CD14-positive monocyte (primary cell): ENCODE measurements at regions not wholly inside any gene's neighbourhood (a gene's known extent, or its start where the extent isn't known, plus 50 kb on each side); places are given as distances from the start of the nearest gene placed in this dataset.

Experiments used
- DNase-seq, 3 donors: peaks; one replicate each; pipeline ENCODE4 v3.0.0-alpha.2; 2011 to 2022
- H2AFZ ChIP-seq: 2 replicates; pipeline ENCODE4 v1.6.0; 2012; ENCODE audit warnings: mild to moderate bottlenecking, low read depth, low read length, inconsistent platforms; ENCODE audit not compliant: insufficient read depth, poor library complexity, severe bottlenecking
- H3K27ac ChIP-seq, 2 donors: 1 replicate in 1 of 2; 2 replicates in 1 of 2; pipeline ENCODE4 v1.5.1; 2012 to 2013; ENCODE audit warnings: low read length in 2 of 2, control low read depth in 1 of 2, inconsistent platforms in 1 of 2, low read depth in 1 of 2, mild to moderate bottlenecking in 1 of 2
- H3K27me3 ChIP-seq, 2 donors: one replicate each; pipeline versions ENCODE4 v1.6.0 to v1.6.1; 2011 to 2013; ENCODE audit warnings: low read length in 2 of 2; ENCODE audit not compliant: control insufficient read depth in 2 of 2, insufficient read depth in 2 of 2
- H3K36me3 ChIP-seq, 2 donors: replicated peaks in 1 of 2; 1 replicate in 1 of 2; 2 replicates in 1 of 2; pipeline versions ENCODE4 v1.5.1 to v1.6.1; 2012 to 2013; ENCODE audit warnings: low read length in 2 of 2, control low read depth in 1 of 2, inconsistent platforms in 1 of 2, mild to moderate bottlenecking in 1 of 2; ENCODE audit not compliant: insufficient read depth in 2 of 2, control insufficient read depth in 1 of 2
- H3K4me1 ChIP-seq, 2 donors: 1 replicate in 1 of 2; 2 replicates in 1 of 2; pipeline versions ENCODE4 v1.5.1 to v1.6.1; 2012 to 2013; ENCODE audit warnings: low read length in 2 of 2, control low read depth in 1 of 2, inconsistent platforms in 1 of 2, mild to moderate bottlenecking in 1 of 2, moderate library complexity in 1 of 2; ENCODE audit not compliant: insufficient read depth in 2 of 2, control insufficient read depth in 1 of 2
- H3K4me2 ChIP-seq: replicated peaks from 2 replicates; pipeline ENCODE3; 2012; ENCODE audit warnings: low read length, moderate library complexity, mild to moderate bottlenecking; ENCODE audit not compliant: poor library complexity, severe bottlenecking; ENCODE audit errors: extremely low read depth
- H3K4me3 ChIP-seq, 3 experiments: fragments of 200-600 bp in 1 of 3; sonication (generic) in 1 of 3; replicated peaks in 1 of 3; 1 replicate in 2 of 3; 2 replicates in 1 of 3; pipeline ENCODE4 v1.5.1; 2011 to 2013; ENCODE audit warnings: low read length in 3 of 3, mild to moderate bottlenecking in 3 of 3, control low read depth in 2 of 3, low read depth in 2 of 3, inconsistent platforms in 1 of 3, moderate library complexity in 1 of 3
- H3K79me2 ChIP-seq: 2 replicates; pipeline ENCODE4 v1.6.0; 2012; ENCODE audit warnings: mild to moderate bottlenecking, control low read depth, inconsistent platforms, low read length, moderate library complexity; ENCODE audit not compliant: insufficient read depth
- H3K9ac ChIP-seq: 2 replicates; pipeline ENCODE4 v1.6.0; 2017; ENCODE audit warnings: low read length, mild to moderate bottlenecking; ENCODE audit not compliant: insufficient read depth, poor library complexity, severe bottlenecking
- H3K9me3 ChIP-seq, 2 donors: replicated peaks in 1 of 2; 1 replicate in 1 of 2; 2 replicates in 1 of 2; pipeline versions ENCODE4 v1.5.1 to v1.6.1; 2012 to 2013; ENCODE audit warnings: low read length in 2 of 2, control low read depth in 1 of 2; ENCODE audit not compliant: control insufficient read depth in 1 of 2, insufficient read depth in 1 of 2
- H4K20me1 ChIP-seq: 2 replicates; pipeline ENCODE4 v1.6.0; 2012; ENCODE audit warnings: mild to moderate bottlenecking, low read length, control low read depth, moderate library complexity; ENCODE audit not compliant: insufficient read depth
- H3K27ac Mint-ChIP-seq, 7 donors: one replicate each; pipeline ENCODE4 v1.8.0; 2020; ENCODE audit warnings: mild to moderate bottlenecking in 7 of 7, mixed read lengths in 7 of 7, moderate library complexity in 6 of 7, inconsistent platforms in 2 of 7
- H3K27me3 Mint-ChIP-seq, 3 donors: one replicate each; pipeline ENCODE4 v1.8.0; 2021 to 2022; ENCODE audit warnings: low read depth in 3 of 3, mild to moderate bottlenecking in 3 of 3, mixed read lengths in 3 of 3, moderate library complexity in 3 of 3, inconsistent platforms in 1 of 3
- H3K36me3 Mint-ChIP-seq, 2 donors: one replicate each; pipeline ENCODE4 v1.8.0; 2020; ENCODE audit warnings: mixed read lengths in 2 of 2, inconsistent platforms in 1 of 2, mild to moderate bottlenecking in 1 of 2
- H3K4me1 Mint-ChIP-seq: one replicate; pipeline ENCODE4 v1.8.0; 2020; ENCODE audit warnings: mild to moderate bottlenecking, mixed read lengths
- H3K4me3 Mint-ChIP-seq, 2 donors: one replicate each; pipeline ENCODE4 v1.8.0; 2020; ENCODE audit warnings: mild to moderate bottlenecking in 2 of 2, mixed read lengths in 2 of 2, moderate library complexity in 1 of 2
- H3K9me3 Mint-ChIP-seq, 7 donors: one replicate each; pipeline ENCODE4 v1.8.0; 2020 to 2022; ENCODE audit warnings: mixed read lengths in 7 of 7, mild to moderate bottlenecking in 6 of 7, moderate library complexity in 6 of 7, inconsistent platforms in 2 of 7
- WGBS: methylation state at CpG from one replicate; pipeline ENCODE4 v1.1.5; 2013; ENCODE audit warnings: missing lambda C conversion rate; ENCODE audit not compliant: insufficient coverage; 5-methylcytosine and 5-hydroxymethylcytosine counted together
- intact Hi-C, 2 donors: fragments of 100-400 bp; cut with micrococcal nuclease; formaldehyde crosslinking; loops; one replicate each; pipeline versions ENCODE4 v1.15.0 to v1.15.1; 2023
- TF ChIP-seq, protein P1 (sequence below): fragments of 200-600 bp; IDR thresholded peaks from one replicate; pipeline ENCODE4 v1.8.0; 2022; ENCODE audit warnings: antibody characterized with exemption, mild to moderate bottlenecking

DNA sequence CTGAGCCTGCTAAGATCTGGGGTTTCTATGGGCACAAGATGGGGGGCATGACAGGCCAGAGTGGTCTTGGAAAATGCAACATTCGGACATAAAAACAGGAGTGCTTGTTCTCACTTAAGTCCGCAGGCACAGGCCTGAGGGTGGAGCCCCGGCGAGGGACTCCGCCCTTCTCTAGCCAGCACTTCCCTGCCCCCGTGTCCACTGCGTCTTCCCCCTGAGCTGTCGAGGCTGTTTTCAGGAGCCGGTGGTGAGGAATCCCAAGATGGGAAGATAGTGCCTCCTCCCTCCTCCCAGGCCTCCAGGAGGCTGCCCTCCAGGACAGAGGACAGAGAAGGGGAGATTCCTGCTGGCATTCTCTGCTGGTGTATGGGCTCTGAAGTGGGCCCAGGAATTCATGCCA lies 105.2 kb downstream of the TLR5 start:
- Mint-ChIP-seq H3K9me3 (peaks cover 0 to 3% (median 0%) of the 10 kb centered on the region in 7 donors), H3K4me3 (no peak overlapping the region), H3K27me3 (peaks cover 3 to 6% (median 4%) of the 10 kb centered on the region in 3 donors), H3K4me1 (peaks cover 5% of the 10 kb centered on the region), H3K27ac (peak overlapping the region in 1 of 7 donors; percentile 22), H3K36me3 (no peaks in the 10 kb centered on the region)
- no peak overlapping the region for H3K27ac ChIP-seq
- no peak overlapping the region for H3K4me3 ChIP-seq
- H3K4me2 ChIP-seq: no peak overlapping the region
- no peaks in the 10 kb centered on the region for H3K4me1 ChIP-seq
- H2AFZ ChIP-seq: no peak overlapping the region
- WGBS: 100% methylated on average over 1 of the region's 9 CpGs
- no peaks in the 10 kb centered on the region for H3K79me2 ChIP-seq
- H3K27me3 ChIP-seq: no peaks in the 10 kb centered on the region
- no peak for DNase-seq
- TF ChIP-seq, protein P1, sequence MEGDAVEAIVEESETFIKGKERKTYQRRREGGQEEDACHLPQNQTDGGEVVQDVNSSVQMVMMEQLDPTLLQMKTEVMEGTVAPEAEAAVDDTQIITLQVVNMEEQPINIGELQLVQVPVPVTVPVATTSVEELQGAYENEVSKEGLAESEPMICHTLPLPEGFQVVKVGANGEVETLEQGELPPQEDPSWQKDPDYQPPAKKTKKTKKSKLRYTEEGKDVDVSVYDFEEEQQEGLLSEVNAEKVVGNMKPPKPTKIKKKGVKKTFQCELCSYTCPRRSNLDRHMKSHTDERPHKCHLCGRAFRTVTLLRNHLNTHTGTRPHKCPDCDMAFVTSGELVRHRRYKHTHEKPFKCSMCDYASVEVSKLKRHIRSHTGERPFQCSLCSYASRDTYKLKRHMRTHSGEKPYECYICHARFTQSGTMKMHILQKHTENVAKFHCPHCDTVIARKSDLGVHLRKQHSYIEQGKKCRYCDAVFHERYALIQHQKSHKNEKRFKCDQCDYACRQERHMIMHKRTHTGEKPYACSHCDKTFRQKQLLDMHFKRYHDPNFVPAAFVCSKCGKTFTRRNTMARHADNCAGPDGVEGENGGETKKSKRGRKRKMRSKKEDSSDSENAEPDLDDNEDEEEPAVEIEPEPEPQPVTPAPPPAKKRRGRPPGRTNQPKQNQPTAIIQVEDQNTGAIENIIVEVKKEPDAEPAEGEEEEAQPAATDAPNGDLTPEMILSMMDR: no peak
- intact Hi-C loops: no loop called here
- H3K9ac ChIP-seq: no peak overlapping the region
- H4K20me1 ChIP-seq: no peaks in the 10 kb centered on the region
- no peaks in the 10 kb centered on the region for H3K9me3 ChIP-seq
- no peaks in the 10 kb centered on the region for H3K36me3 ChIP-seq

DNA sequence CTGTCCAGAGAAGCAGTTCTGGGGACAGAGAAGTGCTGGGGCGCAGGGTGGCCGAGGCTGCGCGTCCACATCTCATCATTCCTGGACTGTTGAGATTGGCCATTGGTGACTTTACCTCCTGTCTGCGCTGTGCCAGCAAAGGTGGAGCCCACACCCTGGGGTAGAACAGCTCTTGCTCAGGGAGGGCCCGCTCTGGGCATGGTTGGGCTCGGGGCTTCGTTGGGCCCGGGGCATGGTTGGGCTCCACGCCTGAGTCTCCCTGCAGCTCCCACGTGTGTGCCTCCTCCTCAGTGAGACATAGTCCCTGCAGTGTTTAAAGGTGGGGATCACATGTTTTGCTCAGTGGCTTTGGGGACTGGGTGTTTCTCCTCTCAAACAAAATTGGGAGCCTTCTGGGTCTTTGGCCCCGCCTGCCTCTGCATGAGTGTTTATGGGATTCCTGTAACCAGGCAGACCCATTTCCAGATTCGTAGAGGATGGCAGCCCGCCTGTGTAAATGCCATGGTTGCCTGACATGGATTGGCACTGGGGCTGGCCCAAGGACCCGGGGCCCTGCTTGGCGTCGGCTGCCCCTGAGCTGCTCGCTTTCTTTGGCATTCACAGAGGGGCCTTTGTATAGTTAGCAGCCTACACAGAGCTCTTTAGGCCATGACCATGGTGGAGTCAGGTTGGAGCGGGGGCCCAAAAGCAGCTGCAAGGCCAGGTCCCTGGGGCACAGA lies 104.6 kb downstream of the TLR5 start:
- Histone ChIP-seq H3K4me2 (no peak overlapping the region), H3K79me2 (no peaks in the 10 kb centered on the region), H3K36me3 (no peaks in the 10 kb centered on the region), H3K27me3 (no peaks in the 10 kb centered on the region), H4K20me1 (no peaks in the 10 kb centered on the region), H2AFZ (no peak overlapping the region), H3K27ac (no peak overlapping the region), H3K9ac (no peak overlapping the region), H3K9me3 (no peaks in the 10 kb centered on the region), H3K4me1 (no peaks in the 10 kb centered on the region), H3K4me3 (no peak overlapping the region)
- WGBS: 93% methylated on average over 12 of the region's 19 CpGs
- DNase-seq: no peak
- TF ChIP-seq, protein P1: no peak
- Mint-ChIP-seq H3K4me3 (no peak overlapping the region), H3K27ac (no peak overlapping the region), H3K36me3 (no peaks in the 10 kb centered on the region), H3K27me3 (peaks cover 2 to 6% (median 4%) of the 10 kb centered on the region in 3 donors), H3K4me1 (peaks cover 5% of the 10 kb centered on the region), H3K9me3 (peaks cover 0 to 4% (median 0%) of the 10 kb centered on the region in 7 donors)
- intact Hi-C loops: no loop called here
